ENCODE measurements at regions not wholly inside any gene's neighbourhood (a gene's known extent, or its start where the extent isn't known, plus 50 kb on each side); places are given as distances from the start of the nearest gene placed in this dataset.

DNA sequence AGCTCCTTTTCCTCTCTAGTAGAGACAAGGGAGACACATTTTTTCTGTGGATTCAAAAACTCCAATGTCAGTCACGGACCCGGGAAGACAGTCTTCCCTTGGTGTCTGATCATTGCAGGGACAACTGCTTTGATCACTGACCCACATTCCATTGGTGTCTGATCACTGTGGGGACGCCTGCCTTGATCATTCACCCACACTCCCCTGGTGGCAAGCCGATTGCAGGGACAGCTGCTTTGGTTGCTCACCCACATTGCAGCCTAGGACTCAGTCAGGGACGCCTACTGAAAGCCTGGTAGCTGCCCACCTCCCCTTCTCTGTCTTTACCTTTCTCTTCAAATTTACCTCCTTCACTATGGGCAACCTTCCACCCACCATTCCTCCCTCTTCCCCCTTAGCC lies 206.6 kb upstream of the DUSP10 start:
- DNase-seq (ENCODE audit: low spot score): no peak
- Mint-ChIP-seq H3K27ac (ENCODE audit: unreplicated experiment) (no peak overlapping the region), H3K9me3 (ENCODE audit: low read depth) (peaks cover 22% of the 10 kb centered on the region), H3K4me3 (ENCODE audit: unreplicated experiment) (no peak overlapping the region), H3K4me1 (ENCODE audit: low read depth) (no peaks in the 10 kb centered on the region), H3K36me3 (ENCODE audit: low read depth) (peaks cover 8% of the 10 kb centered on the region), H3K27me3 (ENCODE audit: low read depth) (no peaks in the 10 kb centered on the region)
- TF ChIP-seq, protein P1, sequence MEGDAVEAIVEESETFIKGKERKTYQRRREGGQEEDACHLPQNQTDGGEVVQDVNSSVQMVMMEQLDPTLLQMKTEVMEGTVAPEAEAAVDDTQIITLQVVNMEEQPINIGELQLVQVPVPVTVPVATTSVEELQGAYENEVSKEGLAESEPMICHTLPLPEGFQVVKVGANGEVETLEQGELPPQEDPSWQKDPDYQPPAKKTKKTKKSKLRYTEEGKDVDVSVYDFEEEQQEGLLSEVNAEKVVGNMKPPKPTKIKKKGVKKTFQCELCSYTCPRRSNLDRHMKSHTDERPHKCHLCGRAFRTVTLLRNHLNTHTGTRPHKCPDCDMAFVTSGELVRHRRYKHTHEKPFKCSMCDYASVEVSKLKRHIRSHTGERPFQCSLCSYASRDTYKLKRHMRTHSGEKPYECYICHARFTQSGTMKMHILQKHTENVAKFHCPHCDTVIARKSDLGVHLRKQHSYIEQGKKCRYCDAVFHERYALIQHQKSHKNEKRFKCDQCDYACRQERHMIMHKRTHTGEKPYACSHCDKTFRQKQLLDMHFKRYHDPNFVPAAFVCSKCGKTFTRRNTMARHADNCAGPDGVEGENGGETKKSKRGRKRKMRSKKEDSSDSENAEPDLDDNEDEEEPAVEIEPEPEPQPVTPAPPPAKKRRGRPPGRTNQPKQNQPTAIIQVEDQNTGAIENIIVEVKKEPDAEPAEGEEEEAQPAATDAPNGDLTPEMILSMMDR (IDR thresholded peaks at IDR 0.05): no peak

DNA sequence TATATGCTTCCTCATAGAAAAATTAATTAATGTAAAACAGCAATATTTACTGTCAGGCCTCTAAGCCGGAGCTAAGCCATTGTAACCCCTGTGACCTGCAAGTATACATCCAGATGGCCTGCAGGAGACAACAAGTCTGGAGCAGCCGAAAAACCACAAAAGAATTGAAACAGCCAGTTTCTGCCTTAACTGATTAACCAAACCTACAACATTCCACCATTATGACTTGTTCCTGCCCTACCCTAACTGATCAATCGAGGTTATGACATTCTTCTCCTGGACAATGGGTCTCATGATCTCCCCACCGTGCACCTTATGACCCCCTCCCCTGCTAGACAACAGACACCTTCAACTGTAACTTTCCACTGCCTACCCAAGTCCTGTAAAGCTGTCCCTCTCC lies 205.8 kb upstream of the DUSP10 start:
- Mint-ChIP-seq H3K27ac (ENCODE audit: unreplicated experiment) (no peak overlapping the region), H3K4me3 (ENCODE audit: unreplicated experiment) (no peak overlapping the region), H3K9me3 (ENCODE audit: low read depth) (peaks cover 20% of the 10 kb centered on the region), H3K4me1 (ENCODE audit: low read depth) (no peaks in the 10 kb centered on the region), H3K36me3 (ENCODE audit: low read depth) (peaks cover 8% of the 10 kb centered on the region), H3K27me3 (ENCODE audit: low read depth) (no peaks in the 10 kb centered on the region)
- no peak for DNase-seq (ENCODE audit: low spot score)
- TF ChIP-seq, protein P1 (IDR thresholded peaks at IDR 0.05): no peak

DNA sequence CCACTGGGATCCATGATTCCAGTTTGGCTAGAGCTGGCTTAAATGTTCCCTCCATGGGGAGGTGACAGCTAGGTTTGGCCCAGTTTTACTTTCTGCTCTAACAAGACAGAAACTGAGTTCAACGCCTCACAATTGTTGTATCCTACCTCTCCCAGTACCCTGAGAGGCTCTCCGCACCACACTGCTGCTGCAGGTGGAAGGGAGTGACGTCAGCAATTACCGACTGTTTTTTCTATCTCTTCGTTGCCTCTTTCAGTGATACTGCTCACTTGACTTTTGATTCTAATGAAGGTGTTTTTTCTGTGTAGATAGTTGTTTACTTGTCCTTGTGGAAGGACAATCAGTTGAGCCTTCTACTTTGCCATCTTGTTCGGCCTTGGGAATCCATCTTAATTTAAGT lies 204.9 kb upstream of the DUSP10 start:
- peaks cover 8% of the 10 kb centered on the region for H3K36me3 Mint-ChIP-seq (ENCODE audit: low read depth)
- no peak overlapping the region for H3K27ac Mint-ChIP-seq (ENCODE audit: unreplicated experiment)
- H3K4me1 Mint-ChIP-seq (ENCODE audit: low read depth): no peaks in the 10 kb centered on the region
- peaks cover 20% of the 10 kb centered on the region for H3K9me3 Mint-ChIP-seq (ENCODE audit: low read depth)
- no peaks in the 10 kb centered on the region for H3K27me3 Mint-ChIP-seq (ENCODE audit: low read depth)
- DNase-seq (ENCODE audit: low spot score): no peak
- H3K4me3 Mint-ChIP-seq (ENCODE audit: unreplicated experiment): no peak overlapping the region
- TF ChIP-seq, protein P1 (IDR thresholded peaks at IDR 0.05): no peak

DNA sequence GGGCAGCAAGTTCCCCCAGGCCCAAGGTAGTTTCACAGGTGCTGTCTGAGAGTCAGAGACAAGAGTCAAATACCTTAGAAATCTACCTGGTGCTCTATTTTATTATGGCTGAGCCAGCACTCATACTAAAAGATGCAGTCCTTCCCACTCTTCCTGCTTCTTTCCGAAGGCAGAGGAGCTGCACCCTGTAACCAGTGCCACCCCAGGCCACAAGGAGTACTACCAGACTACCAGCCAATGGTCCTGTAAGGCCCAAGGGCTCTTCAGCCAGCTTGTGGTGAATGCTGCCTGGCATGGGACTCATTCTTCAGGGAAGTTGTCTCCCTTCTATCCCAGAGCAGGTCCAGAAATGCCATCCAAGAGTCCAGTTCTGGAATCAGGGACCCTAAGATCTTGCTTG lies 203.8 kb upstream of the DUSP10 start:
- H3K27me3 Mint-ChIP-seq (ENCODE audit: low read depth): no peaks in the 10 kb centered on the region
- no peaks in the 10 kb centered on the region for H3K4me1 Mint-ChIP-seq (ENCODE audit: low read depth)
- H3K9me3 Mint-ChIP-seq (ENCODE audit: low read depth): peaks cover 20% of the 10 kb centered on the region
- no peak for DNase-seq (ENCODE audit: low spot score)
- H3K4me3 Mint-ChIP-seq (ENCODE audit: unreplicated experiment): no peak overlapping the region
- H3K36me3 Mint-ChIP-seq (ENCODE audit: low read depth): peaks cover 8% of the 10 kb centered on the region
- no peak overlapping the region for H3K27ac Mint-ChIP-seq (ENCODE audit: unreplicated experiment)
- TF ChIP-seq, protein P1 (IDR thresholded peaks at IDR 0.05): no peak

DNA sequence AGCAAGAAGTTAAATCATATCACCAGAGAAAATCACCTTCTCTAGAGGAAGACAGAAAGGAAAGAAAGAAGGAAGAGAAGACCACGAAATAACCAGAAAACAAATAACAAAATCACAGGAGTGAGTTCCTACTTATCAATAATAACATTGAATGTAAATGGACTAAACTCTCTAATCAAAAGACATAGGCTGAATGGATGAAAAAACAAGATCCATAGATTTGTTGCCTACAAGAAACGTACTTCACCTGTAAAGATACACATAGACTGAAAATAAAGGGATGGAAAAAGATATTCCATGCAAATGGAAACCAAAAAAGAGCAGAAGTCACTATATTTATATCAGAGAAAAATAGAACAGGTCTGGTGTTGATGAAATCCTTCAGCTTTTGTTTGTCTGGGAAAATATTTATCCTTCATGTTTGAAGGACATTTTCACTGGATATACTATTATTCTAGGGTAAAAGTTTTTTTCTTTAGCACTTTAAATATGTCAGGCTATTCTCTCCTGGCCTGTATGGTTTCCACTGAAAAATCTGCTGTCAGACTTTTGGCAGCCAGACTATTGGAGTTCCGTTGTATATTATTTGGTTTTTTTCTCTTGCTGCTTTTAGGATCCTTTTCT lies 202.5 kb upstream of the DUSP10 start:
- Mint-ChIP-seq H3K27ac (ENCODE audit: unreplicated experiment) (no peak overlapping the region), H3K27me3 (ENCODE audit: low read depth) (peaks cover 2% of the 10 kb centered on the region), H3K4me3 (ENCODE audit: unreplicated experiment) (no peak overlapping the region), H3K4me1 (ENCODE audit: low read depth) (no peaks in the 10 kb centered on the region), H3K36me3 (ENCODE audit: low read depth) (peaks cover 8% of the 10 kb centered on the region), H3K9me3 (ENCODE audit: low read depth) (peaks cover 20% of the 10 kb centered on the region)
- TF ChIP-seq, protein P1 (IDR thresholded peaks at IDR 0.05): no peak
- DNase-seq (ENCODE audit: low spot score): no peak

Data from chondrocyte (in vitro differentiated cells).